Fibroblast of lung (primary cell): ENCODE measurements at regions not wholly inside any gene's neighbourhood (a gene's known extent, or its start where the extent isn't known, plus 50 kb on each side); places are given as distances from the start of the nearest gene placed in this dataset.

Source experiments
- DNase-seq, 2 donors: peaks; one replicate each; pipeline versions ENCODE4 v3.0.0 to v3.0.0-alpha.2; 2010; ENCODE audit warnings: low read depth in 2 of 2
- H2AFZ ChIP-seq: 2 replicates; pipeline ENCODE4 v1.5.1; 2012; ENCODE audit warnings: low read length, control low read depth, inconsistent platforms
- H3K27ac ChIP-seq: 2 replicates; pipeline ENCODE4 v1.5.1; 2011; ENCODE audit warnings: low read length, control low read depth; ENCODE audit not compliant: insufficient read depth
- H3K27me3 ChIP-seq: 2 replicates; pipeline ENCODE4 v1.5.1; 2011; ENCODE audit warnings: mild to moderate bottlenecking, low read length; ENCODE audit not compliant: control insufficient read depth, insufficient read depth
- H3K36me3 ChIP-seq: 2 replicates; pipeline ENCODE4 v1.5.1; 2011; ENCODE audit warnings: low read length; ENCODE audit not compliant: control insufficient read depth, insufficient read depth
- H3K4me1 ChIP-seq: 2 replicates; pipeline ENCODE4 v1.5.1; 2011; ENCODE audit warnings: low read length; ENCODE audit not compliant: control insufficient read depth, insufficient read depth; ENCODE audit errors: extremely low read depth
- H3K4me2 ChIP-seq: 2 replicates; pipeline ENCODE4 v1.5.1; 2011; ENCODE audit warnings: low read length, control low read depth; ENCODE audit not compliant: insufficient read depth; ENCODE audit errors: extremely low read depth
- H3K4me3 ChIP-seq, 4 experiments: fragments of 200-600 bp in 1 of 4; sonication (generic) in 1 of 4; replicated peaks in 1 of 4; 2 replicates each; pipeline ENCODE4 v1.5.1; 2011 to 2016; ENCODE audit warnings: low read length in 4 of 4, low read depth in 3 of 4, mild to moderate bottlenecking in 3 of 4, control low read depth in 2 of 4, inconsistent platforms in 1 of 4, mixed read lengths in 1 of 4; ENCODE audit not compliant: insufficient read depth in 1 of 4; ENCODE audit errors: control extremely low read depth in 1 of 4
- H3K79me2 ChIP-seq: 2 replicates; pipeline ENCODE4 v1.5.1; 2012; ENCODE audit warnings: mild to moderate bottlenecking, low read length, inconsistent platforms; ENCODE audit not compliant: control insufficient read depth, insufficient read depth
- H3K9ac ChIP-seq: 2 replicates; pipeline ENCODE4 v1.5.1; 2011; ENCODE audit warnings: mild to moderate bottlenecking, low read length, control low read depth; ENCODE audit not compliant: insufficient read depth
- H3K9me3 ChIP-seq: 2 replicates; pipeline ENCODE4 v1.5.1; 2012; ENCODE audit warnings: low read depth, low read length; ENCODE audit not compliant: control insufficient read depth, insufficient read depth
- H4K20me1 ChIP-seq: 2 replicates; pipeline ENCODE4 v1.5.1; 2011; ENCODE audit warnings: low read length; ENCODE audit not compliant: control insufficient read depth, insufficient read depth; ENCODE audit errors: extremely low read depth
- EZH2 ChIP-seq: IDR thresholded peaks from 2 replicates; pipeline ENCODE4 v1.5.1; 2012; ENCODE audit warnings: low read length, control low read depth, mild to moderate bottlenecking; ENCODE audit errors: missing control alignments
- TF ChIP-seq, protein P1 (sequence below), 2 donors: IDR thresholded peaks in 1 of 2; conservative IDR thresholded peaks in 1 of 2; 1 replicate in 1 of 2; 2 replicates in 1 of 2; pipeline ENCODE4 v1.5.1; 2011 to 2012; ENCODE audit warnings: low read length in 2 of 2, control low read depth in 1 of 2, inconsistent platforms in 1 of 2, low read depth in 1 of 2, mild to moderate bottlenecking in 1 of 2

DNA sequence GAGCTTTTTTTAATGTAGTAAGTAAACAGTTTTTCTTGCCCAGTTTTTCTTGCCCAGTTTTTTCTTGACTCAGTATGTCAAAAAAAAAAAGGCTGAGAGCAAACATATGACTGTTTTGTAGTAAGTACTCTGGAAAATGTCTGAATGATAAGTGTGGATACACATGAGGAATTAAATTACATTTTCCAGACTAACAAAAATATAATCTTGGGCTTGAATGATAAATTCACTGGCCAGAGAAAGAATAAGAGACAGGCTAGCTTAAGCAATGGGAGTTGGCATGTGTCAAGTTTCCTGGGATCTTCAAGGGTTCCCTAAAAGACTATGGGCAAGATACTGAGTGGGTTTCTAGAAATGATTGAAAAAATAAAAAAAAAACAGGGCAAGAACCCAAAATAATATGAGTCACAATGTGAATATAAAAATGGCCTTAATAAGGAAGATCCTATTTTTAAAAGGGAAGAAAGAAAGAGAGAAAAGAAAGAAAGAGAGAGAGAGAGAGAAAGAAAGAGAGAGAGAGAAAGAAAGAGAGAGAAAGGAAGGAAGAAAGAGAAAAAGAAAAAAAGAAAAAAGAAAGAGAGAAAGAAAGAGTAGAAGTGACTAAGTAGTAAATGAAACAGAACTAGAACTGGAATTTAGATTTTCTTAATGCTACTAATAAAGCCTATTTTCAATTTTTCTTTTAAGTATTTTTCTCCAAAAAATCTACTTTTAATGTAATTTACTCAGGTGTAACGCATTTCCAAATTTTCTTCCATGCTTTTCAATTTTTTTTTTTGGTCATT is 60.2 kb downstream of the TFPI2 start:
- no peak overlapping the region for H3K4me2 ChIP-seq
- DNase-seq = no peak
- H3K27me3 ChIP-seq = no peaks in the 10 kb centered on the region
- H3K27ac ChIP-seq = no peak overlapping the region
- H3K4me3 ChIP-seq = no peak overlapping the region
- H3K36me3 ChIP-seq = no peaks in the 10 kb centered on the region
- no peak overlapping the region for H3K9ac ChIP-seq
- H4K20me1 ChIP-seq = no peaks in the 10 kb centered on the region
- H2AFZ ChIP-seq = no peak overlapping the region
- no peak for TF ChIP-seq EZH2
- TF ChIP-seq, protein P1, sequence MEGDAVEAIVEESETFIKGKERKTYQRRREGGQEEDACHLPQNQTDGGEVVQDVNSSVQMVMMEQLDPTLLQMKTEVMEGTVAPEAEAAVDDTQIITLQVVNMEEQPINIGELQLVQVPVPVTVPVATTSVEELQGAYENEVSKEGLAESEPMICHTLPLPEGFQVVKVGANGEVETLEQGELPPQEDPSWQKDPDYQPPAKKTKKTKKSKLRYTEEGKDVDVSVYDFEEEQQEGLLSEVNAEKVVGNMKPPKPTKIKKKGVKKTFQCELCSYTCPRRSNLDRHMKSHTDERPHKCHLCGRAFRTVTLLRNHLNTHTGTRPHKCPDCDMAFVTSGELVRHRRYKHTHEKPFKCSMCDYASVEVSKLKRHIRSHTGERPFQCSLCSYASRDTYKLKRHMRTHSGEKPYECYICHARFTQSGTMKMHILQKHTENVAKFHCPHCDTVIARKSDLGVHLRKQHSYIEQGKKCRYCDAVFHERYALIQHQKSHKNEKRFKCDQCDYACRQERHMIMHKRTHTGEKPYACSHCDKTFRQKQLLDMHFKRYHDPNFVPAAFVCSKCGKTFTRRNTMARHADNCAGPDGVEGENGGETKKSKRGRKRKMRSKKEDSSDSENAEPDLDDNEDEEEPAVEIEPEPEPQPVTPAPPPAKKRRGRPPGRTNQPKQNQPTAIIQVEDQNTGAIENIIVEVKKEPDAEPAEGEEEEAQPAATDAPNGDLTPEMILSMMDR (conservative IDR thresholded peaks at IDR 0.05 in 1 of 2, IDR thresholded peaks at IDR 0.05 in 1 of 2; ENCODE audit: low read depth in 1 of 2, low read length in 2 of 2) = no peak
- no peaks in the 10 kb centered on the region for H3K4me1 ChIP-seq
- no peaks in the 10 kb centered on the region for H3K9me3 ChIP-seq
- H3K79me2 ChIP-seq = no peaks in the 10 kb centered on the region

- Histone ChIP-seq H2AFZ (no peak overlapping the region), H3K9ac (no peak overlapping the region), H3K79me2 (no peaks in the 10 kb centered on the region), H3K4me2 (no peak overlapping the region), H3K9me3 (no peaks in the 10 kb centered on the region), H3K4me3 (no peak overlapping the region), H4K20me1 (no peaks in the 10 kb centered on the region), H3K27me3 (no peaks in the 10 kb centered on the region), H3K27ac (no peak overlapping the region), H3K36me3 (no peaks in the 10 kb centered on the region), H3K4me1 (no peaks in the 10 kb centered on the region)
- TF ChIP-seq, protein P1 (conservative IDR thresholded peaks at IDR 0.05 in 1 of 2, IDR thresholded peaks at IDR 0.05 in 1 of 2; ENCODE audit: low read depth in 1 of 2, low read length in 2 of 2) = no peak
- TF ChIP-seq EZH2 = no peak
- no peak for DNase-seq
These were observed 62.3 kb downstream of the TFPI2 start for GRCh38 chr7:93828260-93828659.

DNA sequence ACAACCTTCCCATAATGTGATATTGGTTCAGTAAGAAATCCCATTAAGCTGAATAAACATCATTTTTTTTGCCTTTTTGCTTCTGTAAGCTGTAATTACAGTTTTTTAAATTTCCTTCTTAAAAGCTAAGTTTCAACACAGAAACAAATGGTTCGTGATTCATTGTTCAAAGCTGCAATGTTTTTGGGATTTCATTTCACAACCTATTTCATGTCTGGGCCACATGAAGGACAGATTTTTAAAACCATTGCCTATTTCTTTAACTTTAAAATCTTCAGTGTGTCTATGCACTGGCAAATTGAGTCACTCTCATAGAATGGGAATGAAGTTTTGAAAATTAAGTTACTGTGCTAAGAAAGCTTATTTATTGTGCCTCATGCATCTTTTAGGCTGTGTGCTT is 66.9 kb downstream of the TFPI2 start:
- no peak for DNase-seq
- Histone ChIP-seq H3K27ac (no peak overlapping the region), H3K36me3 (no peaks in the 10 kb centered on the region), H4K20me1 (no peaks in the 10 kb centered on the region), H2AFZ (no peak overlapping the region), H3K79me2 (no peaks in the 10 kb centered on the region), H3K9me3 (no peaks in the 10 kb centered on the region), H3K9ac (no peak overlapping the region), H3K4me1 (no peaks in the 10 kb centered on the region), H3K4me3 (no peak overlapping the region), H3K27me3 (no peaks in the 10 kb centered on the region), H3K4me2 (no peak overlapping the region)
- no peak for TF ChIP-seq EZH2
- TF ChIP-seq, protein P1 (conservative IDR thresholded peaks at IDR 0.05 in 1 of 2, IDR thresholded peaks at IDR 0.05 in 1 of 2; ENCODE audit: low read depth in 1 of 2, low read length in 2 of 2) = no peak
